Adrenal gland (tissue), 9 donors: ENCODE measurements at regions not wholly inside any gene's neighbourhood (a gene's known extent, or its start where the extent isn't known, plus 50 kb on each side); places are given as distances from the start of the nearest gene placed in this dataset.

ENCODE experiments used
- DNase-seq, 7 donors: peaks; one replicate each; pipeline ENCODE4 v3.0.0-alpha.2; 2019 to 2020
- H3K27ac ChIP-seq, 5 donors: fragments of 200-600 bp; sonication (generic) in 4 of 5; 1 replicate in 3 of 5; 2 replicates in 2 of 5; pipeline versions ENCODE4 v1.5.1 to v1.8.0; 2016 to 2020; ENCODE audit warnings: mild to moderate bottlenecking in 1 of 5
- H3K27me3 ChIP-seq: fragments of 200-600 bp; 2 replicates; pipeline ENCODE4 v1.8.0; 2021
- H3K36me3 ChIP-seq, 2 donors: fragments of 200-600 bp; replicated peaks in 1 of 2; 1 replicate in 1 of 2; 2 replicates in 1 of 2; pipeline versions ENCODE4 v1.5.1 to v1.8.0; 2018 to 2022
- H3K4me1 ChIP-seq, 2 donors: fragments of 200-600 bp; replicated peaks in 1 of 2; 1 replicate in 1 of 2; 2 replicates in 1 of 2; pipeline versions ENCODE4 v1.5.1 to v1.8.0; 2018 to 2021
- H3K4me3 ChIP-seq, 4 donors: fragments of 200-600 bp; sonication (generic) in 3 of 4; one replicate each; pipeline ENCODE4 v1.5.1; 2016 to 2018
- H3K9me3 ChIP-seq, 3 donors: fragments of 200-600 bp; sonication (generic) in 1 of 3; replicated peaks in 1 of 3; 1 replicate in 2 of 3; 2 replicates in 1 of 3; pipeline versions ENCODE4 v1.5.1 to v1.8.0; 2016 to 2021
- POLR2A ChIP-seq, 2 donors: fragments of 450-650 bp; IDR thresholded peaks; one replicate each; pipeline ENCODE4 v1.6.1; 2017; ENCODE audit warnings: antibody characterized with exemption in 2 of 2, mild to moderate bottlenecking in 2 of 2, moderate library complexity in 1 of 2
- WGBS, 4 donors: extraction: QIAGEN DNeasy Blood & Tissue Kit in 2 of 4; methylation state at CpG; one replicate each; pipeline versions ENCODE4 v1.1.5 to v1.1.7; 2013 to 2017; 5-methylcytosine and 5-hydroxymethylcytosine counted together
- intact Hi-C, 2 donors: fragments of 100-400 bp; cut with DNase I; formaldehyde crosslinking; loops; one replicate each; pipeline versions ENCODE4 v1.14.1 to v1.15.0; 2022 to 2023
- TF ChIP-seq, protein P1 (sequence below), 6 experiments: fragments of 450-650 bp in 4 of 6; fragments of 200-600 bp in 2 of 6; sonication (generic) in 1 of 6; IDR thresholded peaks; 1 replicate in 5 of 6; 2 replicates in 1 of 6; pipeline versions ENCODE4 v1.5.1 to v1.8.0; 2016 to 2021; ENCODE audit warnings: antibody characterized with exemption in 6 of 6, mild to moderate bottlenecking in 2 of 6, moderate library complexity in 1 of 6
- donor health status: healthy with polysubstance abuse.
- donor health status: Bipolar disorder and iron deficiency.
- donor health status: DM: yes; HTN: yes; CAD: no.
- donor health status: DM: no; HTN: no; CAD: no.
- donor health status: DM: no; HTN: no; CAD: no.

DNA sequence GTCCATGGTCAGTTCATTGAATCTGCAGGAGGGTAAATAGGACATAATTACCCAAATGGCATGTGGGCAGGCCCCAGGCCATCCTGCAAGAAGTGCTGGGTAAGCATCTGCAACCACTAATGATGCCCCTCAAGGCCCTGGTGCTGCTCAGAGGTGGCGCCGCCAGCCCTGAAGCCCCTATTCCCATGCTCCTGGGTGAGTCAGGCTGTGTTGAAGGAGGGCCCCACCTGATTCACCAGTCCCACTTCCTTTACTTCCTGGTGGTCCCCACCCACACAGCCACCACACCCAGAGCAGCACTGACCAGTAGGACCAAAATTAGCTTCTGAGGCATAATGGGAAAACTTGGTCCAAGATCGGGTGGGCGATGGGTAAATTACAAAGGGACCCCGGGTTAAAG, 120.4 kb upstream of the SPRY4 start:
- no peak for TF ChIP-seq POLR2A (IDR thresholded peaks at IDR 0.05)
- TF ChIP-seq, protein P1, sequence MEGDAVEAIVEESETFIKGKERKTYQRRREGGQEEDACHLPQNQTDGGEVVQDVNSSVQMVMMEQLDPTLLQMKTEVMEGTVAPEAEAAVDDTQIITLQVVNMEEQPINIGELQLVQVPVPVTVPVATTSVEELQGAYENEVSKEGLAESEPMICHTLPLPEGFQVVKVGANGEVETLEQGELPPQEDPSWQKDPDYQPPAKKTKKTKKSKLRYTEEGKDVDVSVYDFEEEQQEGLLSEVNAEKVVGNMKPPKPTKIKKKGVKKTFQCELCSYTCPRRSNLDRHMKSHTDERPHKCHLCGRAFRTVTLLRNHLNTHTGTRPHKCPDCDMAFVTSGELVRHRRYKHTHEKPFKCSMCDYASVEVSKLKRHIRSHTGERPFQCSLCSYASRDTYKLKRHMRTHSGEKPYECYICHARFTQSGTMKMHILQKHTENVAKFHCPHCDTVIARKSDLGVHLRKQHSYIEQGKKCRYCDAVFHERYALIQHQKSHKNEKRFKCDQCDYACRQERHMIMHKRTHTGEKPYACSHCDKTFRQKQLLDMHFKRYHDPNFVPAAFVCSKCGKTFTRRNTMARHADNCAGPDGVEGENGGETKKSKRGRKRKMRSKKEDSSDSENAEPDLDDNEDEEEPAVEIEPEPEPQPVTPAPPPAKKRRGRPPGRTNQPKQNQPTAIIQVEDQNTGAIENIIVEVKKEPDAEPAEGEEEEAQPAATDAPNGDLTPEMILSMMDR (IDR thresholded peaks at IDR 0.05): no peak
- Histone ChIP-seq H3K27me3 (no peaks in the 10 kb centered on the region), H3K36me3 (no peaks in the 10 kb centered on the region), H3K4me3 (no peak overlapping the region), H3K9me3 (no peaks in the 10 kb centered on the region), H3K27ac (peak overlapping the region; percentile 67 to 81 (median 78)), H3K4me1 (peaks cover 18 to 25% of the 10 kb centered on the region in 2 donors)
- intact Hi-C loops: no loop called here
- DNase-seq: peak in 1 of 7 donors; percentile 35
- WGBS, 4 donors: 93 to 98% (median 97%) methylated on average over 5 of the region's 5 CpGs

DNA sequence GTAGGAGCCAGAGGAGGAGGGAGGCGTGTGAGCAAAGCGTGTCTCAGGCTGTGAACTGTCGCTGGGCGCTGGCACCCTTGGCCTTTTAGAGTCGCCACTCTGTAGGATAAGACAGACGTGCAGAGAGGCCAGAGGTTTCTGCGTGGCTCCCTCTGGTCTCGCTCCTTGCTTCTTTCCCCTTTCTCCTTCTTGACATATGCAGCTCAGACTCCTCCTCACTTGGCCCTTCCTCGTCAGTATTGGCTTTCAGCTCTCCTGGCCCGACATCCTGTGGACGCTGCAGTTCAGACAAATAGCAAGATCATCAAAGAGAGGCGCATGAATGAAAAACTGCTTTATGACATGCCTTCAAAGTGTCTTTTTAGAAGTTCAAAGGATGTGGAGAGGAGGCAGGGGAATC, 116.8 kb upstream of the SPRY4 start:
- WGBS, 4 donors: 26 to 60% (median 30%) methylated on average over 12 of the region's 12 CpGs
- Histone ChIP-seq H3K27ac (peak overlapping the region in 1 of 5 donors; percentile 63), H3K4me1 (peaks cover 15 to 39% of the 10 kb centered on the region in 2 donors), H3K4me3 (no peak overlapping the region), H3K36me3 (no peaks in the 10 kb centered on the region), H3K9me3 (no peaks in the 10 kb centered on the region), H3K27me3 (no peaks in the 10 kb centered on the region)
- DNase-seq: peak in 5 of 7 donors; percentile 33 to 78 (median 38)
- TF ChIP-seq, protein P1 (IDR thresholded peaks at IDR 0.05): peak in 1 of 6 experiments; percentile 13
- no peak for TF ChIP-seq POLR2A (IDR thresholded peaks at IDR 0.05)
- intact Hi-C loops: no loop called here

DNA sequence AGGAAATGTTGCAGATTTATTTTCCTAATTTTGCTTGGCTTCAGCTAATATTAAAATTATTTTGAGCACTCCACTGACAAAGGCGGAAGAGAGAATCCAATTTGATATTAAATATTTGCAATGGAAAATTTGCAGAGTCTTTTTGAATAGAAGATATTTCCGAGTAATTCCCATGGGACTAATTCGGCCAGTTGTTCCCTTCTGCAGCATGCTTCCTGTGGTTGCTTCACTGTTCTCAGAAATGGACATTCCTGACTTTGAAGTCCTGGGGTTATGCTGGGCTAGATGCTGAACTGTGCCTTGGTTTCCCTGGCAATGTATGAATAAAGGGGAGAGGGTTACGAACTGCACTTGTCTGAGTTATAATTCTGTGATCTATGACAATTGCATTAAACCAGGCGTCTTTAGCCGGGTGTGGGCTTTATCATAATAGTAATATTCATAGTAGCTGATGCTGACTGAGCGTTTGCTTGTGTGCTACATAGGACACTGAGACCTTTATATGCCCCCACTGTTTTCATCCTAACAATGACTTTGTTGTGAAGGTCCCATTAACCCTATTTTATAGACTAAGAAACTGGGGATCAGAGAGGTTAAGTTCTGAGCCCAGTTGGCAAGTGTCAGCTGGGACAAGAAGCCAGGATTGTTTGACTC, 114.5 kb upstream of the SPRY4 start:
- intact Hi-C loops: no loop called here
- 59 to 79% (median 66%) methylated on average over 7 of the region's 7 CpGs for WGBS, 4 donors
- peaks cover 0 to 24% of the 10 kb centered on the region in 2 donors for H3K4me1 ChIP-seq
- no peaks in the 10 kb centered on the region for H3K36me3 ChIP-seq
- H3K4me3 ChIP-seq: no peak overlapping the region
- no peaks in the 10 kb centered on the region for H3K27me3 ChIP-seq
- H3K27ac ChIP-seq: peak overlapping the region in 4 of 5 donors; percentile 2 to 80 (median 48)
- no peaks in the 10 kb centered on the region for H3K9me3 ChIP-seq
- DNase-seq: no peak
- TF ChIP-seq POLR2A (IDR thresholded peaks at IDR 0.05): no peak
- TF ChIP-seq, protein P1 (IDR thresholded peaks at IDR 0.05): no peak

DNA sequence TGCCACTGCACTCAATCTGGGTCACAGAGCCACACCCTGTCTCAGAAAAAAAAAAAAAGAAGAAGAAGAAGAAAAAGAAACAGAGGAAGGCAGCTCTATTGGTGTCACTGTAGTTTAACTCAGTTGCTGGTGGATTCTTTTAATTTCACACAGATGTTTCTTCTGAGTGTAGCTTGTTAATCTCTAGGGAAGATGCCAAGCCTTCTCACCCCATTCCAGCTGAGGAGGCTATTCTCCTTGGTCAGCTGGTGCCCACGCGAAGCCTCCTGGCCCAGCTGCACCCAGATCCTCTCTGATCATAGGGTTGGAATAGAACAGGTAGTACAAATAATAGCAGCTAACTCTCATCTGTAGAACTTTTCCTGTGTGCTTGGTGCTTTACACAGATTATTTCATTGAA, 113.8 kb upstream of the SPRY4 start:
- H3K4me1 ChIP-seq: peaks cover 0 to 24% of the 10 kb centered on the region in 2 donors
- peak in 1 of 7 donors; percentile 29 for DNase-seq
- no peak overlapping the region for H3K4me3 ChIP-seq
- 61 to 77% (median 75%) methylated on average over 2 of the region's 2 CpGs for whole genome bisulfite sequencing, 4 donors
- no peak for TF ChIP-seq POLR2A (IDR thresholded peaks at IDR 0.05)
- TF ChIP-seq, protein P1 (IDR thresholded peaks at IDR 0.05): no peak
- H3K36me3 ChIP-seq: no peaks in the 10 kb centered on the region
- H3K27me3 ChIP-seq: no peaks in the 10 kb centered on the region
- H3K9me3 ChIP-seq: no peaks in the 10 kb centered on the region
- peak overlapping the region in 4 of 5 donors; percentile 2 to 80 (median 56) for H3K27ac ChIP-seq
- intact Hi-C loops: no loop called here
